ENCODE measurements at regions not wholly inside any gene's neighbourhood (a gene's known extent, or its start where the extent isn't known, plus 50 kb on each side); places are given as distances from the start of the nearest gene placed in this dataset.
"Not testable (repeated sequence)": the region's sequence is repeated elsewhere in the genome, so short reads cannot be mapped to it uniquely, and the experiment has no call there.

DNA sequence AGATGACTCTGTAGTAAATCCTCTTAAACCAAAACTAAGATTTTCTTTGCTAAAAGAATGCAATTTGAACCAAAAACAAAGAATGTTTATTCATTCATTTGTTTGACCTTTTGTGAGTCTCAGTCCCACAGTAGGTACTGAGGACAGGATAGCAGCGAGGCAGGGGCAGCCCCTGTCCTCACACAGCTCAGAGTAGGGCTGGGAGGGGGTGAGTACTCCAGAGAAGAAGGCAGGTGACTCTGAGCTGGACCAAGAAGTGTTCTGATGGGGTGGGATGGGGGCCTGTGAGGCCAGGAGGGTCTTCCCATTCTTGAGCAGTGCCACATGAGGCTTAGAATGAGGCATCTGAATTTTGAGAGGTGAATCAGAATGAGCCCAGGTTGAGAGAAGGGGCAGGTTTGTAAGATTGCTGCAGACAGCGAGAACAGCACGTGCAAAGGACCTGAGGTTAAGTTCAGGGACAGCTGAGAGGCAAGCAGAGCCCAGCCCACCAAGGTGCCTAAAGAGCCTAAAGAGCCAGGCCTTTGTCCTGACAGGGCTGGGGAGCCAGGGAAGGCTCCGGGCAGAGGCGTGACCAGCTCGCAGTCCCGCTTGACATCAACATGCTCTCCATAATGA is 56.9 kb upstream of the CHST15 start:
- ATAC-seq (no peak), DNase-seq (no peak), FAIRE-seq (no peak)
- intact Hi-C loops (cut with DNase I), result no loop called here
- Histone ChIP-seq H3K4me3 (no peak overlapping the region), H3K27me3 (no peaks in the 10 kb centered on the region), H3K4me1 (peaks cover 0 to 12% (median 3%) of the 10 kb centered on the region in 3 donors), H3K36me3 (no peaks in the 10 kb centered on the region), H3K27ac (no peak overlapping the region), H3K9me3 (no peaks in the 10 kb centered on the region)
- WGBS, 2 donors, result 86 to 88% methylated on average over 7 of the region's 7 CpGs
- TF ChIP-seq, protein P1, sequence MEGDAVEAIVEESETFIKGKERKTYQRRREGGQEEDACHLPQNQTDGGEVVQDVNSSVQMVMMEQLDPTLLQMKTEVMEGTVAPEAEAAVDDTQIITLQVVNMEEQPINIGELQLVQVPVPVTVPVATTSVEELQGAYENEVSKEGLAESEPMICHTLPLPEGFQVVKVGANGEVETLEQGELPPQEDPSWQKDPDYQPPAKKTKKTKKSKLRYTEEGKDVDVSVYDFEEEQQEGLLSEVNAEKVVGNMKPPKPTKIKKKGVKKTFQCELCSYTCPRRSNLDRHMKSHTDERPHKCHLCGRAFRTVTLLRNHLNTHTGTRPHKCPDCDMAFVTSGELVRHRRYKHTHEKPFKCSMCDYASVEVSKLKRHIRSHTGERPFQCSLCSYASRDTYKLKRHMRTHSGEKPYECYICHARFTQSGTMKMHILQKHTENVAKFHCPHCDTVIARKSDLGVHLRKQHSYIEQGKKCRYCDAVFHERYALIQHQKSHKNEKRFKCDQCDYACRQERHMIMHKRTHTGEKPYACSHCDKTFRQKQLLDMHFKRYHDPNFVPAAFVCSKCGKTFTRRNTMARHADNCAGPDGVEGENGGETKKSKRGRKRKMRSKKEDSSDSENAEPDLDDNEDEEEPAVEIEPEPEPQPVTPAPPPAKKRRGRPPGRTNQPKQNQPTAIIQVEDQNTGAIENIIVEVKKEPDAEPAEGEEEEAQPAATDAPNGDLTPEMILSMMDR (IDR thresholded peaks at IDR 0.05), result no peak

DNA sequence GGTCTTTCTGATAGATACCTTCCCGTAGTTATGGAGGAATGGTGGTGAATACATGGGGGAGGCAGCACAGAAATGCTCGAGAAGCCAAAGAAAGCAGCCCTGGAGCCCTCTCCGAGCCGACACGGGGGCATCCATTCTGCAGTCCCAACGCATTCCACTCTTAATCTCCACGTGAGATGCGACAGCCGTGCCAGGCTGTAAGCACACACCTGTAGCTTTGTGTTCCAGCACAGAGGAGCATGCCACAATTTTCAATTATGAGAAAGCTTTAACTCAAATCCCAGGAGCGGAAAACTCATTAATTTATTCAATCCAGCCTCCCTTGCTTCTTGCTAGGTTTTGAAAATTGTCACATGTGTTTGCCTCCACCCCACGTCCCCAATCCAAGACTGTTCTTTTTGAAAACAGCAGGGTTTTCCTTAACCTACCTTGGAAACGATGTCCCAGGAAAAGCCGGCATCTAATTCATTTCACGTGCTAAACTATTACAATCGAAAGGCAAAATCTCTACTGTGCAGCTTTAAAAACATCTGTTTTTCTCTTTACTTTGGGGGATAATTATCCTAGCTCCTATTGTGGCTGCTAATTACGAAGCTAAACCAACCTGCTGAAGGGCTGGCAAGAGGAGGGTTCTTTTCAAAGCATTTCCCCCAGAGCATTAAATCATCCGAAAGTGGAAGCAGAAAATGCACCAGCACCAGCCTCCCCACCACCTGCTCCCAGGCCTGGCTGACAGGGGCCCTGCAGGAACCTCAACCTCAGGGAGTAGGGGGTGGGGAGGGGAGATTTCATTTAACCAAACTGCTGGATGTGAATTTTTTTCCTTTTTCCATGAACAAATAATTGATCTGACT is 56.0 kb upstream of the CHST15 start:
- Histone ChIP-seq H3K4me3 (no peak overlapping the region), H3K27ac (no peak overlapping the region), H3K36me3 (no peaks in the 10 kb centered on the region), H3K27me3 (no peaks in the 10 kb centered on the region), H3K9me3 (no peaks in the 10 kb centered on the region), H3K4me1 (peaks cover 0 to 12% (median 3%) of the 10 kb centered on the region in 3 donors)
- intact Hi-C loops (cut with DNase I), result no loop called here
- FAIRE-seq (no peak), ATAC-seq (no peak), DNase-seq (no peak)
- 51% methylated on average over 17 of the region's 17 CpGs for WGBS, 2 donors
- TF ChIP-seq, protein P1 (IDR thresholded peaks at IDR 0.05), result no peak

DNA sequence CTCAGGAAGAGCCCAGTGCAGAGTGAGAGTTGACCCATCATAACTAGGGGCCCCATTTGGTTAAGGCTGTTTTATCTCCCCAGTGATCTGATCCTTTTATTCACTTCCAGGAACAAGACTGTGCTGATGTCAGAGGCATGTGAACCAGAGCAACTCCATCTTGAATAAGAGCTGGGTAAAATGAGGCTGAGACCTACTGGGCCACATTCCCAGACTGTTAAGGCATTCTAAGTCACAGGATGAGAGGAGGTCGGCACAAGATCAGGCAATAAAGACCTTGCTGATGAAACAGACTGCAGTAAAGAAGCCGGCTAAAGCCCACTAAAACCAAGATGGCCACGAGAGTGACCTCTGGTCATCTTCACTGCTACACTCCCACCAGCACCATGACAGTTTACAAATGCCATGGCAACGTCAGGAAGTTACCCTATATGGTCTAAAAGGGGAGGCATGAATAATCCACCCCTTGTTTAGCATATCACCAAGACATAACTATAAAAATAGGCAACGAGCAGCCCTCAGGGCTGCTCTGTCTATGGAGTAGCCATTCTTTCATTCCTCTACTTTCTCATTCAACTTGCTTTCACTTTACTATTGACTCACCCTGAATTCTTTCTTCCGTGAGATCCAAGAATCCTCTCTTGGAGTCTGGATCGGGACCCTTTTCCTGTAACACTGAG is 55.3 kb upstream of the CHST15 start:
- H3K4me3 ChIP-seq; ATAC-seq; intact Hi-C loops (cut with DNase I); FAIRE-seq; H3K36me3 ChIP-seq; H3K27me3 ChIP-seq; DNase-seq; H3K27ac ChIP-seq; H3K9me3 ChIP-seq: not testable (repeated sequence)
- H3K4me1 ChIP-seq, result peaks cover 0 to 12% (median 3%) of the 10 kb centered on the region in 3 donors
- WGBS, 2 donors, result 67 to 74% methylated on average over 7 of the region's 7 CpGs

DNA sequence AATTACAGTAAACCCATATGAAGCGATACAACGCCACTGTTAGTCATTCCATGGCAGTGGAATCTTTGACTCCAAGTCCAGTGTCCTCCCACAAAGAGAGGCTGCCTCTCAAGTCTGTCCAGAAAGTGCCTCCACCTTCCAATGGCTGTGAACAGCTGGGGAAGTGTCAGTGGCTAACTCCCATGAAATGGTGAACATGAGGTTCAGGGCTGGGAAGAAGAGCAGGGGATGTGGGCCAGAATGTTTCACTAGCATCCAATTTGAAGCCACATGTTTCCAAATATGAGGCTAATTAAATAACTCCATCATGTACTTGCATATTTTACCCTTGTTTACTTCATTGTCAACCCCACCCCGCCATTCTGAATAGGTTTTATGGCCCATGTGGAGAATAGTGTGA is 53.1 kb upstream of the CHST15 start:
- Histone ChIP-seq H3K9me3 (no peaks in the 10 kb centered on the region), H3K27ac (no peak overlapping the region), H3K36me3 (no peaks in the 10 kb centered on the region), H3K27me3 (no peaks in the 10 kb centered on the region), H3K4me1 (no peaks in the 10 kb centered on the region), H3K4me3 (no peak overlapping the region)
- no peak for ATAC-seq
- no peak for DNase-seq
- TF ChIP-seq, protein P1 (IDR thresholded peaks at IDR 0.05), result no peak
- intact Hi-C loops (cut with DNase I), result no loop called here
- 82 to 92% methylated on average over 3 of the region's 3 CpGs for WGBS, 2 donors
- FAIRE-seq, result no peak

DNA sequence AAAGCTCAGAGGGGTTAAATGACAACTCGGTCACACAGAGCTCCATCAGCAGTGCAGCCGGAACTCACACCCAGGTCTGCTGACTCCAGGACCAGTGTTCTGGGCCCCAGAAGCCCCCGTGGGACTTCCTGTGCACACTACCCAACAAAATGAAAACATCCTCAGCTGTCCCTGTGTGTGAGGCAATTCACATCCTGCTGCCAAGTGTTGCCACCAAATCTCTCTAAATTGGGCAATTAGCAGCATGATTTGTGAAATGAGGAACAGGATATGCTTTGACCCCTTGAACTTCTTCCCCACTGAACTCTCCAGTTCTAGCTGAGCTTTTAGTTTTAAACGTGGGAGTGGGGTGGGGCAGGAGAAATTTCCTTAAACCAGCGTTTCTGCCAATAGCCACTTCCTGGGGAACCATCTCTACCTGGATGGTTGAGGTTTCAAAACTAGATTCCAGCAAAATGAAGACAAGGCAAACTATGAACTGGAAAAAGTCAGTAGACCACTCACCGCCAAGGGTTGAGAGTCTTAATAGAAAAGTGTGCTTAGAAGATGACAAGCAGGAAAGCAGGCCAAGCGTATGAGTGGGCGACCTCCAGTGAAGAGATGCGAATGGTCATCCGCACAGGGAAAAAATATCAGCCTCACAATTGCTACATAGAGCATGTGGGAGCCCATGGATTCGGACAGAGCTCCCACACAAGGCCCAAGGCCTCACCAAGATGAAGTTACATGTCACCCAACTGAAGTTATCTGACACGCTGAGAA is 51.9 kb upstream of the CHST15 start:
- FAIRE-seq (no peak), ATAC-seq (peak in 3 of 4 donors; percentile 59 to 80 (median 69)), DNase-seq (peak in 1 of 6 donors; percentile 53)
- WGBS, 2 donors, result 70 to 73% methylated on average over 12 of the region's 12 CpGs
- Histone ChIP-seq H3K27ac (peak overlapping the region in 2 of 4 donors; percentile 8 to 22), H3K27me3 (no peaks in the 10 kb centered on the region), H3K9me3 (no peaks in the 10 kb centered on the region), H3K4me1 (no peaks in the 10 kb centered on the region), H3K4me3 (no peak overlapping the region), H3K36me3 (no peaks in the 10 kb centered on the region)
- intact Hi-C loops (cut with DNase I), result no loop called here
- TF ChIP-seq, protein P1 (IDR thresholded peaks at IDR 0.05), result no peak
